ENCODE measurements at regions not wholly inside any gene's neighbourhood (a gene's known extent, or its start where the extent isn't known, plus 50 kb on each side); places are given as distances from the start of the nearest gene placed in this dataset.

DNA sequence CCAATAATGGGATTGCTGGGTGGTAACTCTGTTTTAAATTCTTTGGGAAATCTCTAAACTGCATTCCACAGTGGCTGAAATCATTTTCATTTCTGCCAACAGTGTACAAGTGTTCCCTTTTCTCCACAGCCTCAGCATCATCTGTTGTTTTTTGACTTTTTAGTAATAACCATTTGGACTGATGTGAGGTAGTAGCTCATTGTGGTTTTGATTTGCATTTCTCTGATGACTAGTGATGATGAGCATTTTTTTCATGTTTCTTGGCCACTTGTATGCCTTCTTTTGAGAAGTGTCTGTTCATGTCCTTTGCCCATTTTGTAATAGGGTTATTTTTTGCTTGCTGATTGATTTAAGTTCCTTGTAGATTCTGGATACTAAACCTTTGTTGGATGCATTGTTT, 131.9 kb upstream of the B3GALT2 start (continued):
- TF ChIP-seq, protein P1, sequence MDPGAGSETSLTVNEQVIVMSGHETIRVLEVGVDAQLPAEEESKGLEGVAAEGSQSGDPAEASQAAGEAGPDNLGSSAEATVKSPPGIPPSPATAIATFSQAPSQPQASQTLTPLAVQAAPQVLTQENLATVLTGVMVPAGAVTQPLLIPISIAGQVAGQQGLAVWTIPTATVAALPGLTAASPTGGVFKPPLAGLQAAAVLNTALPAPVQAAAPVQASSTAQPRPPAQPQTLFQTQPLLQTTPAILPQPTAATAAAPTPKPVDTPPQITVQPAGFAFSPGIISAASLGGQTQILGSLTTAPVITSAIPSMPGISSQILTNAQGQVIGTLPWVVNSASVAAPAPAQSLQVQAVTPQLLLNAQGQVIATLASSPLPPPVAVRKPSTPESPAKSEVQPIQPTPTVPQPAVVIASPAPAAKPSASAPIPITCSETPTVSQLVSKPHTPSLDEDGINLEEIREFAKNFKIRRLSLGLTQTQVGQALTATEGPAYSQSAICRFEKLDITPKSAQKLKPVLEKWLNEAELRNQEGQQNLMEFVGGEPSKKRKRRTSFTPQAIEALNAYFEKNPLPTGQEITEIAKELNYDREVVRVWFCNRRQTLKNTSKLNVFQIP (CRISPR knock-in tag; IDR thresholded peaks at IDR 0.05; ENCODE audit: borderline replicate concordance, low read depth) = no peak
- TF ChIP-seq CSDC2 (CRISPR knock-in tag; IDR thresholded peaks at IDR 0.05) (no peak), RARB (CRISPR knock-in tag; IDR thresholded peaks at IDR 0.05) (no peak), ISL1 (CRISPR knock-in tag; IDR thresholded peaks at IDR 0.05) (no peak)

DNA sequence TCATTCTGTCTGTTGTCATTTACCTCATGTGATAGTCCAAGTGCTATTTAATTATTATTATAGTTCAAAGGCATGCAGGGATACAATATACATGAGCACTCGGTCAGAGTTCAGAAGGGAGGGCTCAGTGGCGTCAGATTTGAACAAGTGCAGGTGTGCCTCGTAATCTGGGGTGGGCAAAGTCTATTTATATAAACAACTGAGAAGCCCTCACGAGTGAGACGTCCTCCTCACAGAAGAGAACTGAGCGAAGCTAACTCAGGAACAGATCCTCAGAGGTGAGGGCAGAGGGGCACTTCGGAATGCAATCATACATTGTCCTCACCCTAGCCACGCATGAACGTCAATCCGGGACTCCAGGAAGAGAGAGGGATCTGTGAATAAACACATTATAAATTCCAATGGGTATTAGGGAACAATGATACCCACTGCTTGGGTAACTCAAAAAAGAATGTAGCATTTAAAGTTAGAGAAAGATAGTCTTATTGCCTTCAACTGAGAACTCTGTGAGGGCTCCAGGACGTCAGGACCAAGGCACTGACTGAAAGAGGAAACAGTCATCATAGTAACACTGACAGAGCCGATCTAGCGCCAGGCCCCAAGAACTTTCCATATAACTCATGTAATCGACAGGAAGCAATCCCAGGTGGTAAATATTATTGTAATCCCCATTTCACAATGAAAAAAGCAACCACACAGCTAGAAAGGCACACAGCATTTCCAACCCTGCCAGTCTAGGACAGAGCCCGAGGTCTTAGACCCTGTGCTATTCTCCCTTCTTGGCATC, 127.1 kb upstream of the B3GALT2 start:
- ATAC-seq = no peak
- TF ChIP-seq ESRRG (CRISPR knock-in tag; IDR thresholded peaks at IDR 0.05) (no peak), CSDC2 (CRISPR knock-in tag; IDR thresholded peaks at IDR 0.05) (no peak), ARNTL (CRISPR knock-in tag; IDR thresholded peaks at IDR 0.05; ENCODE audit: borderline replicate concordance, low read depth) (no peak), TCF4 (CRISPR knock-in tag; IDR thresholded peaks at IDR 0.05; ENCODE audit: borderline replicate concordance) (no peak), ZNF8 (CRISPR knock-in tag; IDR thresholded peaks at IDR 0.05) (no peak), ZNF70 (CRISPR knock-in tag; IDR thresholded peaks at IDR 0.05) (no peak)
- TF ChIP-seq, protein P2, sequence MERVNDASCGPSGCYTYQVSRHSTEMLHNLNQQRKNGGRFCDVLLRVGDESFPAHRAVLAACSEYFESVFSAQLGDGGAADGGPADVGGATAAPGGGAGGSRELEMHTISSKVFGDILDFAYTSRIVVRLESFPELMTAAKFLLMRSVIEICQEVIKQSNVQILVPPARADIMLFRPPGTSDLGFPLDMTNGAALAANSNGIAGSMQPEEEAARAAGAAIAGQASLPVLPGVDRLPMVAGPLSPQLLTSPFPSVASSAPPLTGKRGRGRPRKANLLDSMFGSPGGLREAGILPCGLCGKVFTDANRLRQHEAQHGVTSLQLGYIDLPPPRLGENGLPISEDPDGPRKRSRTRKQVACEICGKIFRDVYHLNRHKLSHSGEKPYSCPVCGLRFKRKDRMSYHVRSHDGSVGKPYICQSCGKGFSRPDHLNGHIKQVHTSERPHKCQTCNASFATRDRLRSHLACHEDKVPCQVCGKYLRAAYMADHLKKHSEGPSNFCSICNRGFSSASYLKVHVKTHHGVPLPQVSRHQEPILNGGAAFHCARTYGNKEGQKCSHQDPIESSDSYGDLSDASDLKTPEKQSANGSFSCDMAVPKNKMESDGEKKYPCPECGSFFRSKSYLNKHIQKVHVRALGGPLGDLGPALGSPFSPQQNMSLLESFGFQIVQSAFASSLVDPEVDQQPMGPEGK (CRISPR knock-in tag; IDR thresholded peaks at IDR 0.05; ENCODE audit: borderline replicate concordance) = no peak
- TF ChIP-seq, protein P3, sequence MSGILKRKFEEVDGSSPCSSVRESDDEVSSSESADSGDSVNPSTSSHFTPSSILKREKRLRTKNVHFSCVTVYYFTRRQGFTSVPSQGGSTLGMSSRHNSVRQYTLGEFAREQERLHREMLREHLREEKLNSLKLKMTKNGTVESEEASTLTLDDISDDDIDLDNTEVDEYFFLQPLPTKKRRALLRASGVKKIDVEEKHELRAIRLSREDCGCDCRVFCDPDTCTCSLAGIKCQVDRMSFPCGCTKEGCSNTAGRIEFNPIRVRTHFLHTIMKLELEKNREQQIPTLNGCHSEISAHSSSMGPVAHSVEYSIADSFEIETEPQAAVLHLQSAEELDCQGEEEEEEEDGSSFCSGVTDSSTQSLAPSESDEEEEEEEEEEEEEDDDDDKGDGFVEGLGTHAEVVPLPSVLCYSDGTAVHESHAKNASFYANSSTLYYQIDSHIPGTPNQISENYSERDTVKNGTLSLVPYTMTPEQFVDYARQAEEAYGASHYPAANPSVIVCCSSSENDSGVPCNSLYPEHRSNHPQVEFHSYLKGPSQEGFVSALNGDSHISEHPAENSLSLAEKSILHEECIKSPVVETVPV (CRISPR knock-in tag; IDR thresholded peaks at IDR 0.05) = no peak
- TF ChIP-seq, protein P1 (CRISPR knock-in tag; IDR thresholded peaks at IDR 0.05; ENCODE audit: borderline replicate concordance, low read depth) = no peak

DNA sequence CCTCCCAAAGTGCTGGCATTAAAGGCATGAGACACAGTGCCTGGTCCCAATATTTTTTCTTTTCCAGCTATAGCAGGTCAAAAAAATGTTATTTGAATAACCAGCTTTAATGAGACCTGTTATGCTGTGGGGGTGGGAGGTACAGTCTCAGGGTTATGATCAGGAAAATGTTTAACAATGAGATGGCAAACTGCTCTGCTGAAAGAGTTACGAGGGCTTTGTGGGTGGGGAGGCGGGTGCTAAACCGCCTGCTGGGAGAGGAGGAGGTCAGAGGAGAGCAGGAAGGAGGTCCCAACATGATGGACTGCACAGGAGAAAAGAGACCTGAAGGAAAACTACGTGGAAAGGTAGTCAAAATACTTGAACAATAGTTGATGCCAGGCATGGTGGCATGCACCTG, 126.0 kb upstream of the B3GALT2 start:
- TF ChIP-seq SNAI2 (CRISPR knock-in tag; IDR thresholded peaks at IDR 0.05) (no peak), ARNTL (CRISPR knock-in tag; IDR thresholded peaks at IDR 0.05; ENCODE audit: borderline replicate concordance, low read depth) (no peak), ZNF70 (CRISPR knock-in tag; IDR thresholded peaks at IDR 0.05) (no peak), ZNF565 (CRISPR knock-in tag; conservative IDR thresholded peaks at IDR 0.05; ENCODE audit: low read depth) (no peak)
- TF ChIP-seq, protein P1 (CRISPR knock-in tag; IDR thresholded peaks at IDR 0.05; ENCODE audit: borderline replicate concordance, low read depth) = no peak
- TF ChIP-seq, protein P2 (CRISPR knock-in tag; IDR thresholded peaks at IDR 0.05; ENCODE audit: borderline replicate concordance) = no peak
- no peak for ATAC-seq

DNA sequence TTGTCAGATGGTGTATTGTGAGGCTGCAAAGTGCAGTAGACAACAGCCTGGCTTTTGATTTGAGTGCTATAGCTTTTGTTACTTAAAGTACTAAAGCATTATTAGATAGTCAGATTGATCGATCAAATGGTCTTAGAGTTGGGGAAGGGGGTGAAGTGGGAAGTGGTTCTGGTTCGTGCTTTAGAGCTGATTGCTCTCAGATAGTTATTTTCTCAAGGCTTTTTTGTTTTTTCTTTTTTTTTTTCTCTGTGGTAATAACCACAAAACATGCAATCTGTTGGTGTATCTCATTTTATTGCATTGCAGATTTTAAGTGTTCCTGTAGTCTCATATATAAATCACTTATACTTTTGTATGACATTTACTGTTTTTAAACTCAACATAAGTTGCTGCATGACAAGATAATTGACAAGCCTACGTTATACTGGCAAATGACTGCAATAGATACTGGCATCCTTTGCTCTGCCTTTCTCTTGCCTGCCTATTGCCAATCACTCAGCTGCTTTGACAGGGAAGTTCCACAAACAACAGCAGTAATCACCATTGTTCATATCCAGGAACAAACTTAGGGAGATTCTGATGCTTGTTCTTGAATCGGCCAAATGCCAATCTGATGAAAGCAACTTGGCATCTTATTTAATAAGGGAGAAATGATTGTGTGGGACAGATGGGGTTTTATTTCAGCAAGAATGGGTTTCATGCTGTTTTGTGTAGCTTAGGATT, 125.0 kb upstream of the B3GALT2 start:
- TF ChIP-seq TCF4 (CRISPR knock-in tag; IDR thresholded peaks at IDR 0.05; ENCODE audit: borderline replicate concordance) (no peak), RARB (CRISPR knock-in tag; IDR thresholded peaks at IDR 0.05) (no peak), ARNTL (CRISPR knock-in tag; IDR thresholded peaks at IDR 0.05; ENCODE audit: borderline replicate concordance, low read depth) (no peak), PPARA (CRISPR knock-in tag; IDR thresholded peaks at IDR 0.05; ENCODE audit: borderline replicate concordance) (no peak), TOX (CRISPR knock-in tag; IDR thresholded peaks at IDR 0.05; ENCODE audit: borderline replicate concordance) (no peak), CSDC2 (CRISPR knock-in tag; IDR thresholded peaks at IDR 0.05) (no peak), ZNF8 (CRISPR knock-in tag; IDR thresholded peaks at IDR 0.05) (no peak), OSR1 (CRISPR knock-in tag; IDR thresholded peaks at IDR 0.05) (no peak)
- TF ChIP-seq, protein P4, sequence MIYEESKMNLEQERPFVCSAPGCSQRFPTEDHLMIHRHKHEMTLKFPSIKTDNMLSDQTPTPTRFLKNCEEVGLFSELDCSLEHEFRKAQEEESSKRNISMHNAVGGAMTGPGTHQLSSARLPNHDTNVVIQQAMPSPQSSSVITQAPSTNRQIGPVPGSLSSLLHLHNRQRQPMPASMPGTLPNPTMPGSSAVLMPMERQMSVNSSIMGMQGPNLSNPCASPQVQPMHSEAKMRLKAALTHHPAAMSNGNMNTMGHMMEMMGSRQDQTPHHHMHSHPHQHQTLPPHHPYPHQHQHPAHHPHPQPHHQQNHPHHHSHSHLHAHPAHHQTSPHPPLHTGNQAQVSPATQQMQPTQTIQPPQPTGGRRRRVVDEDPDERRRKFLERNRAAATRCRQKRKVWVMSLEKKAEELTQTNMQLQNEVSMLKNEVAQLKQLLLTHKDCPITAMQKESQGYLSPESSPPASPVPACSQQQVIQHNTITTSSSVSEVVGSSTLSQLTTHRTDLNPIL (CRISPR knock-in tag; IDR thresholded peaks at IDR 0.05; ENCODE audit: low read depth) = no peak
- TF ChIP-seq, protein P1 (CRISPR knock-in tag; IDR thresholded peaks at IDR 0.05; ENCODE audit: borderline replicate concordance, low read depth) = no peak
- peak; percentile 45; the same call in 2 of the 3 replicates for ATAC-seq
